ENCODE measurements at regions not wholly inside any gene's neighbourhood (a gene's known extent, or its start where the extent isn't known, plus 50 kb on each side); places are given as distances from the start of the nearest gene placed in this dataset.

DNA sequence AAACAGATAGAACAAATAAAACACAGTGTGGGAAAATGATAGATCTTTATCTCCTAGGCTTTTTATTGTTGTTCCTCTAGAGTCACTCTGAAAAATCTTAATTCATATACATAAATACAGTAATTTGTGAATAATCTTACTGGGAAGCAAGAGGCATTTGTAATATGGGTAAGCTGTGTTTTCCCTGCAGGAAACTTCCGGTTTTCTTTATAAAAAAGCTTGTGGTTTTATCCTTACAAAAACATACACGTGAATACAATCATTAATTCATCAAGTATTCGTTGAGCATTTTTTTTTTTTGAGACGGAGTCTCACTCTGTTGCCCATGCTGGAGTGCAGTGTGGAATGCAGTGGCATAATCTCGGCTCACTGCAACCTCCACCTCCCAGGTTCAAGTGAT lies 1312.8 kb upstream of the ZEB2 start:
- DNase-seq, result no peak

DNA sequence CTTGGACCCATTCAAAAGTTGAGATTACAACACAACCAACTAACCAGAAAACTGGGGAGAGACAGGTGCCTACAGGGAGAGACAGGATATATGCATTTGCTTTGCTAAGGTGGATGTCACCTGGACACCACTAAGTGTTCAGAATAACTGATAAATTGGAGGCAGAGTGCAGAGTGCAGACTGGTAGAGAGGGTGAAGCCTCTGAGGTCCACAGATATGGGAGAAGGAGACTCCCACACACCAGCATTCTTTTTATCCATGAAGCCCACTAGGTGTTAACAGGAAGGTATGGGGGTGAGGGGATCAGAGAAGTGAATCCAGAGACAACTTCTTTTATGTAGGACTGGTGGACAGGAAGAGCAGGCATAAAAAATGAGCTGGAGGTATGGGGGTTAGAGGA lies 1310.0 kb upstream of the ZEB2 start:
- DNase-seq, result no peak

DNA sequence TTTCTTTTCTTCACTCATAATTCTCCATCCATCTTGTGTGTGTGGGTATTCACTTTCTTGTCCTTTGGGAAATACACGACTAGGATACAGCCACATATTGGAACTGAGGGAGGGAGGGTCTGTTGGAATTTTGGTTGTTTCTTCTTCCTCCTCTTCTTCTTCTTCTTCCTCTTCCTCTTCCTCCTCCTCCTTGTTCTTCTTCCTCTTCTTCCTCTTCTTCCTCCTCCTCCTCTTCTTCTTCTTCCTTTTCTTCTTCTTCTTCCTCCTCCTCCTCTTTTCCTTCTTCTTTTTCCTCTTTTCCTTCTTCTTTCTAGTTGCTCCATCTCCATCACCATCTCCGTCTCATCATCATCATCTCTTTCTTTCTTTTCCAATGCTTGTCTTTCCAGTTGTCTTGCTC lies 1307.3 kb upstream of the ZEB2 start:
- no peak for DNase-seq

DNA sequence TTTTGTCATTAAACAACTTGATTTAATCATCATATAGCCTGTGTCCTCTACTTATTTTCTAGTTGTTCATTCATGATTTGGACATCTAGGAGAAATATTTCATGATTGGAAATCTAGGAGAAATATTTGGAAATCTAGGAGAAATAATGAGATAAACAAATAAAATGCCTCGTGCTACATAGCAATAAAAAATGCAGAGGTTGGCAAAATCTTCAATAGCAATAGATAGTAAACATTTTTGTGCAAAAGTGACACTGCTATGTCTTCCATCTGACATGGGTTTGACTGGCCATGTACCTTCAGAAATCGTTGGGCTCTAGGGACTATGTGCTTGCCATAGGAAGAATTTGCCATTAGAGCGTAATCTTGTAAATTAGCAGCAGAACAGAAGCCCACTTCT lies 1304.5 kb upstream of the ZEB2 start:
- no peak for DNase-seq

DNA sequence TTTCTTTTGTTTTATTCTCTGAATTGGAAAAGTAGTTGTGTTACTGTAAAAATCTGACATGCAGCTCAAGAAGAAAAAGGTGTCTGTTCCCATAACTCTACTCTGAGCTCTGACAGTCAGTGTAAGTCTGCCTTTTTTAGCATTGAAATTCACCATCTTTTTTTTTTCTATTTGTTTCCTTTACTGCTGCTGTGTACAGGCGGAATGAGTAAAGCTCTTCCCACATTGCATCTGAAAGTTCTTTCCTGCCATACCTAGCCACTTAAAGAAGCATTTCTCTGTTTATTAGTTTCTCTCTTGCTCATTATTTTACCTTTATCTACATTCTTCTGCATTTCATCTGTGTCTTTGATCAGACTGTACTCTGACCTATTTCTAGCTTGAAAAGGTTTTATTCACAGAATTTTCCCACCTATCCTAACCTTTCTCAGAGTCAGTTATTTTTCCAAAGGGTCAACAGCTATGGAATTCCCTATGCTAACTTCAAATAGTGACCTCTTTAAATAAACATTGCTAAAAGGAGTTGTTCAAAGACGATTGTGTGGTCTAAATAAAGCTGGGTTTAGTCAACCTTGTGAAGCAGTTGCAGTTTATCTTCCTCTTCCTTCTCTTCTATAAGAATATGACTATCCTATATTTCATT lies 1303.1 kb upstream of the ZEB2 start:
- DNase-seq, result no peak

DNA sequence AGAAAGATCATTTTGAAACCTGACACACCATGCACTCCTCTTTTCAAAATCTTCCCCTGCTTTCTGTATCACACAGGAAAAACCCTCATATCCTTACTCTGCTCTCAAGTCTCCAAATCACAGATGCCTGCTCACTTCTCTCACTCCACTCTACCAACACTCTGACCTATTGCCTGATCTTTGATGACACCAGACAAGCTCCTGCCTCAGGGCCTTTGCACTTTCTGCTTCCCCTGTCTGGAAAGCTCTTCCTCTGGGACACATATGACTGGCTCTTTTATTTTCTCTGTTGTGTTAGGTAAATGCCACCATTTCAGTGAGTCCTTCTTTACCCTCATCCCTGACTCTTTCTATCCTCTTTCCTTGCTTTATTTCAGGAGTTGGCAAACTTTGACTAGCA lies 1300.7 kb upstream of the ZEB2 start:
- DNase-seq, result no peak

DNA sequence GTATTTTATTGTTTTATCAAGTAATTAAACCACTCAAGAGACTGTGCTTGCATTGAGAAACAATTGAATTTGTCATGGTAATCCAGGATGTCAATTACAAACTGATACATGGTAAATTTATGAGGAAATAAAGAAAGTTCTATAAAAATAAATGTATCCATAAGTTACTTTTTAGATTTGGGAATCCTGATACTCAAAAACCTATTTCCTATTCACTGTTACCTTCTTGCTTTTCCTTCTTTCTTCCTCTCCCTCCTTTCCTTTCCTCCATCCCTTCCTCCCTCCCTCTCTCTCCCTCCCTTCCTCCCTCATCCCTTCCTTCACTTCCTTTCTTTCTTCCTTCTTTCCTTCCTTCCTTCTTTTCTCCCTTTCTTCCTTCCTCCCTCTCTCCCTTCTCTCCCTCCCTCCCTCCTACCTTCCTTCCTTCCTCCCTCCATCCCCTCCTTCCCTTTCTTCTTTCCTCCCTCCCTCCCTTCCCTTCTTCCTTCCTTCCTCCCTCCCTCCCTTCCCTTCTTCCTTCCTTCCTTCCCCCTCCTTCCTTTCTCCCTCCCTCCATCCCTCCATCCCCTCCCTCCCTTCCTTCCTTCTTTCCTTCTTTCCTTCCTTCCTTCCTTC lies 1299.1 kb upstream of the ZEB2 start:
- no peak for DNase-seq

DNA sequence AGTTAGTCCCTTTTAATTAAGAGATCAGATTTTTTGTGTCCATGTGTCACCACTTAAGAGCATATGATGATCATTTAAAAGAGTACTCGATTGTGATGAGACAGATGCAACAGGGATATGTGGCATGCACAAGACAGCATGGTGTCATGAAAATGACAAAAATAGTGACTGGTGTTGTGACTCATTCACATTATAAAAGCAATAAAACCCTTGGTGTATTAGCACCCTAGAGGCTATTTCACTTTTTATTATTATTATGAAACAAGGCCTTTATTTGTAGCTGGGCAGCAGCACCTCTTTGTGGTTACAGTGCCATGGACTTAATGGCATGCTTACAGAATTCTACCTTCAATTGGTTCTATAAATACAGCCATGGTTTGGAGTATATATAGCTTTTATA lies 1296.0 kb upstream of the ZEB2 start:
- no peak for DNase-seq

DNA sequence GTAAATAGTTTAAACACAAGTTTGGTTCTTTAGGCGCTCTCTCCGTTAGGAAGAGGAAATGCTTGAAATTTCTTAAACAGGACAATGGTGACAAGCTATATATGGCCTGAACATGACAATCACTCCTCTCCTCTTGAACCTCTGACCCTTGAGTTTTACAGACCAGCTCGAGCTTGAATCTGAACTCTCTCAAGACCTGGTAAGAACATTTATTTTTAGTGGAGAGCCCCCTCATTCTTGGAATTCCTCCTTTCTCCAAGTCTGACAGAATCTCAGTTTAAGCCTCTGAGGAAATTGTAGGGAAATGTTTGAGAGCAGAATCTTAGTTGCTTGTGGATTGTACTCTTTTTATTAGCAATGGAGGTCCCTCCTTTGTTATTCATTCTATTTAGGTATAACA lies 1293.6 kb upstream of the ZEB2 start:
- no peak for DNase-seq

DNA sequence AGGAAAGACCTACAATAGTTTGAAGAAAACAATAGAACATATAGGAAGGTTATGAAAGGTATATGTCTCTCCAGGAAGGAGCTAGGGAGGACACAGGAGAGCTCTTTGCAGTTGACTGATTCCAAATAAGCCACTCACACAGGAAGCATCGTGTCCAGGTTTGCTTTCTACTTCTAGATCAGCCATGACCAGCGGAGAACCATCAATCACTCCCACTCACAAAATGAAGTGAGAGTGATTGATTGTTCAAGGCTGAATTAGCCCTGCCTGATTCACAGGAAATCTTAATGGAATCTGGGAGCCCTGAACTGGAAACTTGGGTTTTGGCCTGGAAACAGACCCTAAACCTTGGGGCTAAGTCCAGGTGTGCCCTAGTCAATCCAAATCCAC lies 1292.2 kb upstream of the ZEB2 start:
- no peak for DNase-seq

DNA sequence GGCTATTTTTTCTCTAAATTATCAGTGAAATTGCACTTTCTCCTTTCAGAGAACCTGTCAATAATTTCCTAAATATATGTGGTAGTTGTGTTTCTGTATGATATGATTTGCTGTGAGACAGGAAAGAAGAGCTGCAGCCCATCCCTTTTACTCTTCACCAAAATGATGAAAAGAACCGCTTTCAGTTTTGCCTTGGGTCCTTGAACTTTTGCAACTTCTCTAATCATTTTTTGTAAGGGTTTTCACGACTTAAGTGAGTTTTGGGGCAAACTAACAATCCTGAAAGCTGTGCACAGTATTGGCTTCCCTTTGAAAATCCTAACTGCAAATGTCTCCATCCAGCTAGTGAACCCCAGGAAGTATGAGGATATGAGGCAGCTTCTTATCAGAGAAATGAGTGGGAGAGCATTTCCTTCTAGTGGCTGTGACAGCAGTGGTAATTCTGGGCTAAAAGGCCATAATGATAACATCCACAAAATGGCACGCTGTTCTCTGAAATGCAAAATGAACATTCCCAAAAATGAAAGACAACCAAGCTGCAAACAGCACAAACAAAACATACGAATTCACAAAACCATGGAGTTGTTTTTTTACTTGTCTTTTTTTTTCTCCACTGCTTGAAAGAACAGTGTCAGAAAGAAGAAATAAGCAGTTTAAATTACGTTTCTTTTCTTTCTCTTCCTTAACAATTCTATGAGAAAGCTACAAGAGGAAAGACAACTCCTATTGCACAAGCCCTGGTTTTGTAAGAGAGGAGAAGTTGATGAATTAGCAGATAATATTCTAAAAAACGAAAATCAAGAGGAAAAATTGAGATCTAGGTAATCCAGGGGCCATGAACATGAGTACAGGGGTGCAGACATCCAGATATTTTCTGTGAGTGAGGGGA lies 1291.6 kb upstream of the ZEB2 start:
- DNase-seq, result no peak

DNA sequence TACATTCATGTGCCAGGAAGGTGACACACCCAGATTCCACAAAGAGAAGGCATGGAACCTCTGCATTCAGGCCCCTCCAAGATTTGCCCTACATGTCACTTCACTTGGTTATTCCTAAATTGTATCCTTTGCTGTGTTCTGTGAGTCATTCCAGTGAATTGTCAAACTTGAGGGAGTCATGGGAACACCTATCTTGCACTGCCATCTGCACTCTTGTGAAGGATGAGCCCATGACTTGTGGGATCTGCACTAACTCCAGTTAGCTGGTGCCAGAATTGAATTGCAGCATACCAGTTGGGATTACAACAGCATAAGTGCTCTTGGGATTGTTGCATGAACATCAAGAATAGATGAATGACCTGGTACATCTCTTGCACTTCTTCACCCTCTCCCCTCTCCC lies 1288.0 kb upstream of the ZEB2 start:
- no peak for DNase-seq

DNA sequence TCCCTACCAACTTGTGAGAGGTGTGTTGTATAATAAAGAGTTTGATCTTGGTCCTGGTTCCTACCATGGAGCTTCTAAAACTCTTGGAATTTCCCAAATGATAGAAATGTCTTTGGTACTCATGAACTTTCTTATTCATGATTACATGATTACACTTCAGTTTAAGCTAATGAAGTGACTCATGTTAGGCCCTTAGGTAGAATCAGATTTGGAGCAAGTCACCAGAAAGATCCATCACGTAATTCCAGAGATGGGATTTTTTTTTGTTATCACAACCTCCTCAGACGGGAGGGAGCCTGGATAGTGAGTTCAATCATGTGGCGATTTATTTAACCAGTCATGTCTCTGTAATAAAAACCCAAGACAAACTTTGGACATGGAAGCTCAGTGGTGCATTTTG lies 1287.6 kb upstream of the ZEB2 start:
- no peak for DNase-seq

DNA sequence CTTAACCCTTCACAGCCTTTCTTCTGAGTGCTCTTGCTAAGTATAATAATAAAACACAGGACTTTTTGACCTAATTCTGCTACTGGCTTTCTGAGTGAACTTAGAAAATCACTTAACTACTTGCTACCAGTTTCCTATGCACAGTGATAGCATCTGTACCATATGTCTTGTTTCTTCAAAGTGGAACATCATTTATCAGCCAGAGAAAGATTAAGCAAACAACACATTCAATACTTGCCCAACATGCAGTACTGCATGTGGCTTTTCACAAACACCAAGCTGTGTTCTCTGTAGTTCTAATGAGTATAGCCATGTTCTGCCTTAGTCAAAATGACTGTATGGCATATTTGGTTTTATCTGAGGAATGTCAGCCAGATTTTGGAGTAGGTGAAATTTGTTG lies 1286.6 kb upstream of the ZEB2 start:
- no peak for DNase-seq

DNA sequence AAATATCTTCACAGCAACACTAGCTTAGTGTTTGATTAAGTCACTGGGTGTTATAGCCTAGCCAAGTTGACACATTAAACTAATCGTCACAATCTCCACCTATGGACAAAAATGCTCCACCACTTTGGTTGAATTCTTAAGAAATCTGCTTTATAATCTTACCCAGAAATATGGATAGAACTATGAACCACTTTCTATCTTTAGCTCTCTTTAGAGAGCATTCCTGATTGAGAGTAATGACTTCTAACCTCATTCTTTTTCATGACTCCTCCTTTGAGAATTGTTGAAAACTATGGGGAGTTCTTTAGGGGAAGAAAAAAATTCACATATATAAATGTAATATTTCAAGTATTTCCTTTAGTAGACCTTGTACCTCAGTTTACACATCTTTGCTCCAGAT lies 1282.2 kb upstream of the ZEB2 start:
- no peak for DNase-seq

DNA sequence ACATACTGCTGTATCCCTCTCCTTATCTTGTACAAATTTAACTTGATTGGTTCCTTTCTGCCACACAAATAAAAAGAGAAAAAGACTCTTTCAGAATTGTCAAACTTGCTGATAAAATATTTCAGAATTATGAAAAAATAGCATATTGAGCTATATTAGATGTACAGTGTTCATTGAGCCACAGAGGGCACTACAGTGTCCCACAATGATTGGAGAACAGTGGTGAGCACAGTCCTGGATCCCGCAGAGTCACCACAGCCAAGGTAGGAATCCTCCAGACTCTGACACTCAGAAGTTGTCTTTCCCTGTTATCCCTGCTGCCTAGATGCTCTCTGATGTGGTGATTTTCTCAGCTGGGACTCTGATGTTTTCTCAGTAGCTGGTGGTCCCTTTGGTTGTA lies 1281.3 kb upstream of the ZEB2 start:
- DNase-seq, result no peak

DNA sequence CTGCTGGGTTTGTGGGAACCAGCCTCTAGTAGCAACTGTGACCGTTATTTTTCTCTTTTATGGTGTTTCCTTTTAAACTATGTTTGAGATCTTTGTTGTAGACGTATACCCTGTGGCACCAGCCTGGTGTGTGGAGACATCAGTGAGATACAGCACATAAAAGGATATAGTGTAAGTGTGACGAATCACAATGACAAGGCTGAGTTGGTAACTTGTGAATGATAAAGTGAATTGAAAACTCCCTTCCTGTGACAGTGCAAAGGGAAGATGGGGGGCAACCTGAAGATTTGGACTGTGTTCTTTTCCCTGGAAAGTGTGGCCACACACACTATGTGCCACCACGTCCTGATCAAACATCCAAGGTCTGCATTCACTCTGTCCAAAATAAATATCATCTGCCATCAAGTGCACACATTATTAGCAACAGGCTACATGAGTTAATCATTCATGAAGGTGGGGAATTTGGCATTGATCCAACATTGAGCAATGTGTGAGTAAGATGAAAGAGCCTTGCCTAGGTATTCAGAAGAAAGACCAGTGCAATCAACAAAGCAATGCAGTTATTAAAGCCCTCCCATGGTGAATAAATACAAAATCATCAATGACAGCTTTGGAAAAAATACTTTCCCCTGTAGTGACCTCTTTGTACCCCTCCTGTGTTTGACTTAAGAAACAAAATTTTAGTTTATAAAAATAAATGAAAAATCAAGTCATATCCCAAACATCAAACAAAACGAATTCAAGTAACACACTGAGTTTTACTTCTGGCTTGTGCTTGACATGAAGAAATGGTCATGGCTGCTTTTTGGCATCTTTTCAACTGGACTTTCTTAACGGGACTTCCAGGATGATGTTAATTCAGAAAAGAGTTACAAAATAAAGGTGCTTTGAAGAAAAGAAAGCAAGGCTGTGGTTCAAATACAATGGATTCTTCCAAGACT lies 1280.5 kb upstream of the ZEB2 start:
- DNase-seq, result no peak

DNA sequence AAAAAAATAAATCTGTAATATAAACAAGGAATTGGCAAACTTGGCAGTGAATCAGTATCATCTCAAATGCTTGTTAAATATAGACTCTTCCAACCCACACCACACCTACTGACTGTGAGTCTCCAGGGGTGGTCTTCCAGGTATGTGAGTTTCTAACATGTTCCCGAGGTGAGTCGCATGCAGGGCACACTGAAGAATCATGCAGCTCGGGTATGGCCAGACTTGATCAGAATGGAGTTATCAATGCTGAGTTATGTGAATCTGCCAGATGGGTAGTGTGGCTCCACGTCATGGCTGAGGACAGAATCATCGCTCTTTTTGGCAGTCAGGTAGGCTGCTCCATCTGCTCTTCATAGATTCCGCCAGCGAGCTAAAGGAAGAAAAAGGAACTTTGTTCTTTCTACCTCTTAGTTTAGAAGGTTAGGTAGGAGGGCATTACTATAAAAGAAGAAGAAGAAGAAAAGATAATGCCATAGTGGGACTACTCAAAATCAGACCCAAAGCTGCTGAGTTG lies 1279.7 kb upstream of the ZEB2 start:
- no peak for DNase-seq

DNA sequence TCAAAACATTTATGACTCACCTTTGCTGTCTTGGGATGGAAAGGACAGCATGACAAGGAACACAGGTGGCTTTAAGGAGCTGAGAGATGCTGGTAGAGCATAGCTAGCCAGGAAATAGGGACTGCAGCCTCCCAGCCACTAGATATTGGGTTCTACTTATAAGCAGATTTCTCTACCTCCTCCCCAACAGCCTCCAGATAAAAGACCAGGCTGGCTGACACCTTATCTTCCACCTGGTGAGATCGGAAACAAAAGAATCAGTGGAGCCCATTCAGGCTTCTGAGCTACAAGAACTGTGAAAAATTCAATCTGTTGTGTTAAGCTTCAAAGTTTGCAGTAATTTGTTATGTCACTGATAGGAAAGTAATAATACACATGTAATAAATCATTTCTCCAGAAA lies 1278.5 kb upstream of the ZEB2 start:
- DNase-seq, result no peak

DNA sequence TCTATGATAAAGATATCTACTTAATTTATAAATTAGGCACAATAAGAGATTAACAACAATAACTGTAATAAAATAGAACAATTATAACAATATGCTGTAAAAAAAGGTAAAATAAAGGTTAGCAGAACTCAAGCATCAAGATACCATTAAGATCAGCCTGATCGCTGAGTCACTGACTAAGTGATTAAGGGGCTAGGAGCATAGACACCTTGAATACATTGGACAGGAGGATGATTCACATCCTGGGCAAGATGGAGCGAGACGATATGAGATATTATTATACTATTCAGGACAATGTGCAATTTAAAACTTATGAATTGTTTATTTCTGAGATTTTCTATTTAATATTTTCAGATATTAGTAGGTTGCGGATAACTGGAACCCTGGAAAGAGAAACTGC lies 1277.8 kb upstream of the ZEB2 start:
- DNase-seq, result no peak

DNA sequence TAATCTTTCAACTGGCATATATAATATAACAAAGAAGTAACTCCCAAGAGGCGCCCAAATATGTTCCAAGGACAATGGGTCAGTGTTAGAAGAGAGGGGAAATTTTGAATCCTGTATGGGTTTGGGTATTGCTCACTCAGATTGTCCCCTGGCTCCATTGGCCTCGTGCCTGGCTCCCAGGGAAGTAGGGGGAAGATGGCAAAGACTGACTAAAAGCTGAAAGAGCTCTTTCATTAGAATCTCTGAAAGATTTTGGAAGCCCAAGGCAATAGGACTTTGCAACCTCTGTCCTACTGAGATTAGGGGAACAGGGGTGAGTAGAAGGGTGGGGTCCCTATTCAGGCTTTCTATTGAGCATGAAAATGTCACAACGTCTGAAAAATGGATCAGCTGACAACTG lies 1272.8 kb upstream of the ZEB2 start:
- no peak for DNase-seq

DNA sequence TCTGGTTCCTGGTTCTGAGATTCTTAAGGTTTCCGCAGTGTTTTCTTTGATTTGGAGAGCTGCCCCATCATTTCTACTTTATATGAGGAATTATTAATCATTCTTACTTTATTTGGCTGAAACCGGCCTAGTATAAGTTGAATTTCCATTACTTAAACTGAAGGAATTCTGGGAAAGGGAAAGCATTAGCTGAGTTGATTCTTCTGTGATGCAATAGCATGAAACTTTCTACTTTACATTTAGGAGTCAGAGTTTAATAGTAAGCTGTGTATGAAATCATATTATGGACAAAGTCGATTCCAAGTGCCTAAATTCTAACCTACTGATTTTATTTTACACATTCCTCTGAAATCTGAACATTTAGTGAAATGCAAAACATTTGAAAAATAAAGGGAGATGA lies 1269.7 kb upstream of the ZEB2 start:
- DNase-seq, result no peak
